AG04449 (cell line): ENCODE measurements at regions not wholly inside any gene's neighbourhood (a gene's known extent, or its start where the extent isn't known, plus 50 kb on each side); places are given as distances from the start of the nearest gene placed in this dataset.

Source experiments
- CTCF ChIA-PET: fragments of 350-600 bp; formaldehyde crosslinking; extraction: SDS; loops from one replicate; lab custom pipeline; 2021; ENCODE audit warnings: antibody characterized with exemption; lab: Yijun Ruan, JAX
- POLR2A ChIA-PET: fragments of 400-600, 350-600 bp; formaldehyde crosslinking; extraction: SDS; loops from one replicate; lab custom pipeline; 2020; ENCODE audit warnings: antibody characterized with exemption, inconsistent platforms; lab: Yijun Ruan, JAX
- DNase-seq: peaks from one replicate; pipeline ENCODE4 v3.0.0-alpha.2; 2010; ENCODE audit warnings: low read depth, low spot score
- H3K4me3 ChIP-seq: 2 replicates; pipeline ENCODE4 v1.5.1; 2011; ENCODE audit warnings: low read depth, mild to moderate bottlenecking, control low read depth, low read length
- TF ChIP-seq, protein P1 (sequence below): IDR thresholded peaks from one replicate; pipeline ENCODE4 v1.5.1; 2011; ENCODE audit warnings: mild to moderate bottlenecking, moderate library complexity, low read length, control low read depth, inconsistent platforms; ENCODE audit not compliant: insufficient read depth; ENCODE audit errors: missing control alignments

DNA sequence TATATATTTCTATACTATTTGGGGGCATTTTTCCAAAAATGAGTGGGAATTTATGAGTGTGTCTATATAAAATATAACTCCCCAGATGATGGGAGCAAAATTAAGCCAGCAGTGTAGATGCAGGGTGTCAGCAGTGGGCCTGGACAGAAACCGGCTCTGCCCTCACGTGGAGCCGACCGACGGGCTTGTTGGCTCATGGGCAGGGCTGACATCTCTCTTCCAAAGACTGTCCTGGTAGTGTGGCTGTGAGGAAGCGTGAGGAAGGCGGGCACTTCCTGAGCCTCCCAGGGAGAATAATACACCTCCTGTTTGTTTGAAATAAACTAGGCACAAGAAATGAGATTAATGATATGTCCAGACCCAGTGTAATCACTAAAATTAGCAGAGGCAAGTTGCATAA lies 206.5 kb downstream of the TEX29 start:
- TF ChIP-seq, protein P1, sequence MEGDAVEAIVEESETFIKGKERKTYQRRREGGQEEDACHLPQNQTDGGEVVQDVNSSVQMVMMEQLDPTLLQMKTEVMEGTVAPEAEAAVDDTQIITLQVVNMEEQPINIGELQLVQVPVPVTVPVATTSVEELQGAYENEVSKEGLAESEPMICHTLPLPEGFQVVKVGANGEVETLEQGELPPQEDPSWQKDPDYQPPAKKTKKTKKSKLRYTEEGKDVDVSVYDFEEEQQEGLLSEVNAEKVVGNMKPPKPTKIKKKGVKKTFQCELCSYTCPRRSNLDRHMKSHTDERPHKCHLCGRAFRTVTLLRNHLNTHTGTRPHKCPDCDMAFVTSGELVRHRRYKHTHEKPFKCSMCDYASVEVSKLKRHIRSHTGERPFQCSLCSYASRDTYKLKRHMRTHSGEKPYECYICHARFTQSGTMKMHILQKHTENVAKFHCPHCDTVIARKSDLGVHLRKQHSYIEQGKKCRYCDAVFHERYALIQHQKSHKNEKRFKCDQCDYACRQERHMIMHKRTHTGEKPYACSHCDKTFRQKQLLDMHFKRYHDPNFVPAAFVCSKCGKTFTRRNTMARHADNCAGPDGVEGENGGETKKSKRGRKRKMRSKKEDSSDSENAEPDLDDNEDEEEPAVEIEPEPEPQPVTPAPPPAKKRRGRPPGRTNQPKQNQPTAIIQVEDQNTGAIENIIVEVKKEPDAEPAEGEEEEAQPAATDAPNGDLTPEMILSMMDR, result no peak
- POLR2A ChIA-PET, result no interaction called here
- CTCF ChIA-PET, result no interaction called here
- DNase-seq, result no peak
- H3K4me3 ChIP-seq, result no peak overlapping the region

DNA sequence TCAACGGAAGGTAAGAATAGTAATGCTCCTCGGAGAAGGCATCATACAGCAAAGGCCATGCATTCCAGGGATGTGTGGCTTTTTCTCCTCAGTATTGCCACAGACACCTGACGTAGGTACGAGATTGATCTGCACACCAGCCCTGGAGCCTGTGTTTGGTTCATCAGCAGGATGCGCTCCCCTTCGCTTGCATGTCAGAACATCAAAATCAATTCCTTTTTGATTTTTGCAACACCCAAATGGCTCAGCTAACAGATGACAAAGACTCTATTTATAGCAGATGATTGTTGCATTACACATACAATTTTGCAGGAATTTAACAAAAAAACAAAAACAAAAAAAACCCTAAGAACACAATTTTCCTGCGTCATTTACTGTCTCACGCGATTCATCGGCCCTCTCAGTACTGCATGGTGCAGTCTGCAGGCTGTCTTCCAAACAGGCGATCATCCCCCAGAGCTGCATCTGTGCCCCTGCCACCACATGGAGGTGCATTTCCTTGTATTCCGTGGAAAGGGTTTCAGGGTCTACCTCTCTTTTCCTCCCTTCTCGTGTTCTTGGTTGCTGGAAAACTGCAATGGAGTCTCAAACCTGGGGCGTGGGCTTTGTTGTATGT lies 207.3 kb downstream of the TEX29 start:
- TF ChIP-seq, protein P1, result no peak
- DNase-seq, result no peak
- CTCF ChIA-PET, result no interaction called here
- H3K4me3 ChIP-seq, result no peak overlapping the region
- POLR2A ChIA-PET, result no interaction called here

DNA sequence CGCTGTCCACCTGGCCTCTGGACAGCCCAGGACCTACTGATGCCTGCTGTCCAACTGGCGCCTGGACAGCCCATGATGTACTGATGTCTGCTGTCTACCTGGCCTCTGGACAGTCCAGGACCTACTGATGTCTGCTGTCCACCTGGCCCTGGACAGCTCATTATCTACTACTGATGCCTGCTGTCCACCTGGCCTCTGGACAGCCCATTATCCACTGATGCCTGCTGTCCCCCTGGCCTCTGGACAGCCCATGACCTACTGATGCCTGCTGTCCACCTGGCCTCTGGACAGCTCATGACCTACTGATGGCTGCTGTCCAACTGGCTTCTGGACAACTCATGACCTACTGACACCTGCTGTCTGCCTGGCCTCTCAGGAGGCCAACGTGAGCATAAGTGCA lies 208.1 kb downstream of the TEX29 start:
- CTCF ChIA-PET, result no interaction called here
- DNase-seq, result no peak
- POLR2A ChIA-PET, result no interaction called here
- TF ChIP-seq, protein P1, result no peak
- no peak overlapping the region for H3K4me3 ChIP-seq

DNA sequence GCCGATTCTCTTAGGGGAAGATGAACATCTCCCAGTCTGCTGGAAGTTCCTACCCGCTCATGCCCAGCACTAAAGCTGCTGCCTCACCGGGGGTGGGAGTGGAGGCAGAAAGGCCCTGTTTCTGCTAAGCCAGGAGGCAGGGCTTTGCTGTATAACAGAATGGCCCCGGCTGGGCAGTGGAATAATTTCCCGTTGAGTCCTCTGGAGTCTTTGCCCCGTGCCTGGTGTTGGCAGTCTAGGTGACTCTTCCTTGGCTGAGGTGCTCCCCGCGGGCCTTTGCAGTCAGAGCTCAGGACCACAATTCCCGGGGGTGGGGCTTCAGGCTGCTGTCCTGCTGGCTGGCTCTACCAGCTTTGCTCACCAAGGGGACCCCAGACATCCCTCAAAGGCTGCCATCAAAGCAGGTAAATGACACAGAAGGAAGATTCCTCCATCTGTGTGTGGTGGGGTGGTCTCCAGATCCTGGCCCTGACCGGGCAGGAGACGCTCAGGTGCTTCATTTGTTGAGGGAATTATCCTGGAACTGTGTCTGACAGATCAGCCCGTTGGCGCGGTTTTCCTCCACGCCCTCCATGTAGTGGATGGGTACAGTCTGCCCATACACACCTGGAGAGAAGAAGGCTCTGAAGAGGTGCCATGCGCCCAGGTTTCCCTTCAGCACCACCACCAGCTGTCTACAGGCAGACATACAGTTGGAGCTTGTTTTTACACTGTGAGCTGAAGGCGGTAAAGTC lies 209.9 kb downstream of the TEX29 start:
- H3K4me3 ChIP-seq, result no peak overlapping the region
- TF ChIP-seq, protein P1, result no peak
- ChIA-PET CTCF (no interaction called here), POLR2A (no interaction called here)
- no peak for DNase-seq

DNA sequence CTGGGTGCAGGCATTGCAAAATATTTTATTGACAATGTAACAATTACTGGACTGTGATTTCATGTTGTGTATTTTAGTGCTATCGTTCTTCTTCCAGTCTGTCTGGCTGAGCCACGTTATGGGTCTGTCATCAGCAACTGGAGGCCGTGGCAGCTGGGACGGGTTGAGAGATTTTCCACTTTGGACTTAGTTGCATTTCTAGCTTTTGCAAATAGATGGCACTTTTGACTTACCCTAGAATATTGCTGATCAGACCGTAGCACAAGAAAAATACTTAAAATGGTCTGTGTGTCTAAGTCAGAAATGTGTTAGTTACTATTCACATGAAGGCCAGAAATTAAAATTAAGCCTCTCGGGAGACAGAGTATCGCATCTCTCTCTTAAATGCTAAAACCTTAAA lies 211.1 kb downstream of the TEX29 start:
- TF ChIP-seq, protein P1, result no peak
- POLR2A ChIA-PET, result no interaction called here
- no peak overlapping the region for H3K4me3 ChIP-seq
- CTCF ChIA-PET, result no interaction called here
- no peak for DNase-seq

DNA sequence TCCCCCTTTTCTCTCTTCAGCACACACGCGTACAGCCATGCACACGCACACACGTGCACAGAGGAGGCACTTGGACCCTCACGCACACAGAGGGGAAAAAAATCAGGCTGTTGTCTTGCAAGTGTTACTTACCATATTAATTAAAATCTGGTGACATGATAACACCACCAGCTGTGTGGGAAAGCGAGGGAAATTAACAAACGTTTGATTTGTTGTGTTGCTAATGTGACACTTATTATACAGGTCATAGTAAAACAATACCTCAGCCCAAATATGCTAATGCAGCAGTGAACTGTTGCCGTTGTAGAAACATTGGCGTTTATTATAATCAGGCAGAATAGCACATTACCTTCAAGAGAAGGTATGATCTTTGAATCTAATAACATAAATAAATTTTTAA lies 211.7 kb downstream of the TEX29 start:
- ChIA-PET CTCF (no interaction called here), POLR2A (no interaction called here)
- TF ChIP-seq, protein P1, result no peak
- no peak for DNase-seq
- H3K4me3 ChIP-seq, result no peak overlapping the region
